ENCODE measurements at regions not wholly inside any gene's neighbourhood (a gene's known extent, or its start where the extent isn't known, plus 50 kb on each side); places are given as distances from the start of the nearest gene placed in this dataset.
"Not testable (repeated sequence)": the region's sequence is repeated elsewhere in the genome, so short reads cannot be mapped to it uniquely, and the experiment has no call there.

DNA sequence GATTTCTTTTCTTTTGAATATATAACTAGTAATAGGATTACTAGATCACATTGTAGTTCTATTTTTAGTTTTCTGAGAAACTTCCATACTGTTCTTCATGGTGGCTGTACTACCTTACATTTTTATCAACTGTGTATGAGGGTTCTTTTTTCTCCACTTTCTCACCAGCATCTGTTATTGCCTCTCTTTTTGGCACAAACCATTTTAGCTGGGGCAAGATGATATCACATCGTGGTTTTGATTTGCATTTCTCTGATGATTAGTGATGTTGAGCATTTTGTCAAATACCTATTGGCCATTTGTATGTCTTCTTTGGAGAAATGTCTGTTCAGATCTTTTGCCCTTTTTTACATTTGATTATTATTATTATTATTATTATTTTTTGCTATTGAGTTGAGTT lies 86.1 kb upstream of the TCF21 start:
- no peak for FAIRE-seq

DNA sequence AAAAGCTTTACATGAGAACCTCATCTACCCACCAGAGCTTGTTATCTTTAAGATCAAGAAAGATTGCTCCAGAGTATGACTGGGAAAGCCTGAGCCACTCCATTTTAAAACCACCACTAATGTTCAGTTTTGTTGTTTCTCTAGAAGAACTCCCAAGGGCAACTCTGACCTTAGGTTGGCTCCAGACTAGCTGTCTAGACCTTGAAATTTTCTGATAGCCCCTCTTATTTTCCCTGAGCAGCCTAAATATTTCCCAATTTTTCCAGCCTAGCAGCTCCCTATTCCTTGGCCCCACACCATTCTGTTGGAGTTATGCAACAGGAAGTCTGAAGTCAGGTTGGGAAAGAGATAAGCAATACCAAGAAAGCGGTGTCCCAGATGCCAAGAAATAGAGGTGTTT lies 84.6 kb upstream of the TCF21 start:
- no peak for FAIRE-seq

DNA sequence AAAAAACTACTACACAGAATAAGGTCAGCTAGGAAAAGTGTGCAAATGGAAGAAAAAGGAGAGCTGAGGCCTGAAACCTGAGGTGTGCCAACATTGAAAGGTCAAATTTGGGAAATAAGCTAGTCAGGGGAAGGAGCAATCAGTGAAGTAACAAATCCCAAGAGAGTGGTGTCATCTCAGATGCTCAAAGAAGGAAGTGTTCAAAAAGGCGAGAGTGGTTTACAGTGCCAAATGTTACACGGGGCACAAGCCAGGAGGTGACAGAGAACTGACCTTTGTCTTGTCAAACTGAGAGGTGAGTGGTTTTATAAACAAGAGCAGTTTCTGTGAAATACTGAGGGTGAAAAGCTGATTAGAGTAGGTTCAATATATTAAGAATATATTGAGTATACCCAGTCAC lies 83.0 kb upstream of the TCF21 start:
- no peak for FAIRE-seq

DNA sequence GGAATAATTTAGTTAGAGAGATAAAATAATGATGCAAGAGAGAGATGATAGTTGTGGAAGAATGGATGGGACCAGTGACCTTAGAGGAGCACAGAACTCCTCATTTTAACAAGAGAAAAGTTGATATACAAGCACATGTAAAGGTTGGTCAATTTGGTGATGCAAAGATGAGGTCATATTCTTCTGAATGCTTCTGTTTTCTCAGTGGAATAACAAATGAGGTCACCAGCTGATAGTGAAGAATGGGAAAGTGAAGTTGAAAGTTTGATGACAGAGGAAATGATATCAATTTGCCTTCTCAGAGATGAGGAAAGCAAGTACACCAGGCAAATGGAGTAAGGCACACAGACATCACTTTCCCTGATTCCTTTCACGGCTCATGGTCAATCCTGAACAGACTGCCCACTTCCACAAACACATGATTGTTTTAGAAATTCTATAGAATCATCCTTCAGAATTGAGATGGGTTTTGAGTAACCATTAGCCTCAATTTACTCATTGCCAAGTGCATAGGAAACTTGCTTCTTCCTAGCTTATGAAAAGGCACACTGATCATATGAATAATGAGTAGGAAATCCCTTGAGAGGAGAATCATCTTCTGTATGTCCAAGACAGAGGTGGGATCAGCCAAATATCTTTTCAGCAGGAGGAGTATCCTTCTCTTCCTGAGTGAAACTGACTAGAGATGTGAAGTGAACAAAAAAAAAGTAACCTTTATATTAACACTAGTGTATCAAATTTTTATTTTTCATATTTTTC lies 82.4 kb upstream of the TCF21 start:
- no peak for FAIRE-seq

DNA sequence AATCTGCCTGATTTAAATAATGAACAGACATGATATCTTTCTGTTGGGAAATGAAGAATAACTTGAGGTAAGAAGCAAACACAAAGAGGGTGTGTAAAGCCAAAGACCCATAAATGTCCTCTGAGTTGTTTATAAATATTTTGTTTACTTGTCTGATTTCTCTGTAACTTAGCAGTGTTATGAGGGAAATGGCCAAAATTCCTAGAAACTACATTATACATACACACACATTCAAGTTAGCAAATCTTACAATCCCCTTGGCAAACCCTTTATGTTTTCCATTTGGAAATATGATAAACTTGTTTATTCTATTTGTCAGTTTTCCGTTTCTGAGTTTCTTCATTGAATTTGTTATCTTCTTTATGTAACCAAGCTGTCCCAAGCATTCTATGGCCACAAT lies 81.4 kb upstream of the TCF21 start:
- FAIRE-seq: no peak

DNA sequence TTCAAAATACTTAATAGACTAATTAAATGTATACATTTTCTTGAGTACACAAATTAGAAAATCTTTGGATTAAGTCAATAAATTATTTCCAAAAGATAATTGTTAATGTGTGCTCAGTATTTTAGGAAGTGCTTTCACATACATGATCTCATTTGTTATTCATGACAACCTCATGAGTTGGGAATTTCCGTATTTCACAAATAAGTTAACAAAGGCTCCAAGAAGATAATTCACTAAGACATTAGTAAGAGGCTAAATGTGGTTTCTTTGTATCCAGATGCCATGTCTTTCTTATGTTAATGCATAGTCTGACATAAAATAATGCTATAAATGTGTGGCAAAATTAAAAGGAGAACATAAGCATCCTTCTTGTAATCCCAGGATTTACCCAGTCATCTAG lies 79.5 kb upstream of the TCF21 start:
- FAIRE-seq: no peak

DNA sequence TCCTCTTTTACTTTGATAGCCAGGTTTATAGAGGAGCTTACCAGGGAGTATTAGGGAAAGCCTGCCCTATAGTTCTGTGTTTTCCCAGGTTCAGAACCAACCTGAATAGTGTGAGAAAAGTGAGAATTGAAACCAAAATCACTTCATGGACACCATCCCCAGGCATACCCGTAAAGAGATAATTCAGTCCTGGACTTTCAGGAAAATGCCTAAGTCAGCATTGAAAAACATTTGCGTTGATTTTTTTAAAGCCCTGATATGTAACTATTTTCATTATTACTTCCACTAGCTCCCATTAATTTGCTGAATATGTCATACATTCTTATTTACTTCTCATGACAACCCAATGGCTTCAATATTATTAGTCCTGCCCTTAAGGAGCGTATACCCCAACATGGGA lies 77.4 kb upstream of the TCF21 start:
- no peak for FAIRE-seq

DNA sequence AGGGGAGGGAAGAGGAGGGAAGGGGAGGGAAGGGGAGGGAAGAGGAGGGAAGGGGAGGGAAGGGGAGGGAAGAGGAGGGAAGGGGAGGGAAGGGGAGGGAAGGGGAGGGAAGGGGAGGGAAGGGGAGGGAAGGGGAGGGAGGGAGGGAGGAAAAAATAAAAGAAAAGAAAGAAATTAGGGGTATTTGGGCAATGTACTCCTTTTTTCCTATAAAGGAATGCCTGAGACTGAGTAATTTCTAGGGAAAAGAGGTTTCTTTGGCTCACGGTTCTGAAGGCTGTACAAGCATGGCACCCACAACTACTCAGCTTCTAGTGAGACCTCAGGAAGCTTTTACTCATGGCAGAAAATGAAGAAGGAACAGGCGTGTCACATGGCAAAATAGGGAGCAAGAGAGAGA lies 76.5 kb upstream of the TCF21 start:
- not testable (repeated sequence) for FAIRE-seq

DNA sequence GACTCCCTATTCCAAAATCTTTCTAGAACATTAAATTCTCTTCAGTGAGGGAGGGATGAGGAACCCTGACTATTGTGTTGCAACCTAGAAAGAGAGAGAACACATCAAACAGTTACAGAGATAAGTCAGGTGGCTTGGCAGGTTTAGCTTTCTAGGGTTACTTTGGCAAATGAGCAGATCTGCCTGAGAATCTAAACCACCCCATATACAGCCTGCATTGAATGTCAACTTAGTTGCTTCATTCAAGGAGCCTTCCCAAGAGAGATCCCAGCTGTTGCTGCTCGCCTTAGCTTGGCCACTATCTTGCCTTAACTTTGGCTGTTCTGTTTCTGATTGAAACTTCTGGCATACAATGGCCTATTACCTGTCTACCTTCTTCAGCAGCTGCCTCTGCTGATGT lies 74.7 kb upstream of the TCF21 start:
- FAIRE-seq: no peak

DNA sequence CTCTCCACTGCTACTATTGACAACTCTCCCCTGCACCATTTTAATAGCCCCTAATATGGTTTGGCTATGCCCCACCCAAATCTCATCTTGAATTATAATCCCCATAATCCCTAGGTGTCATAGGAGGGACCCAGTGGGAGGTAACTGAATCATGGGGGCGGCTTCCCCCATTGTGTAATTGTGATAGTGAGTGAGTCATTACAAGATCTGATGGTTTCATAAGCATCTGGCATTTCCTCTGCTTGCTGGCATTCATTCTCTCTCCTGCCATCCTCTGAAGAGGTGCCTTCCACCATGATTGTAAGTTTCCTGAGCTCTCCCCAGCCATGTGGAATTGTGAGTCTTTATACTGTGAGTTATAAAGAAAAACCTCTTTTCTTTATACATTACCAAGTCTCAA lies 74.1 kb upstream of the TCF21 start:
- no peak for FAIRE-seq

DNA sequence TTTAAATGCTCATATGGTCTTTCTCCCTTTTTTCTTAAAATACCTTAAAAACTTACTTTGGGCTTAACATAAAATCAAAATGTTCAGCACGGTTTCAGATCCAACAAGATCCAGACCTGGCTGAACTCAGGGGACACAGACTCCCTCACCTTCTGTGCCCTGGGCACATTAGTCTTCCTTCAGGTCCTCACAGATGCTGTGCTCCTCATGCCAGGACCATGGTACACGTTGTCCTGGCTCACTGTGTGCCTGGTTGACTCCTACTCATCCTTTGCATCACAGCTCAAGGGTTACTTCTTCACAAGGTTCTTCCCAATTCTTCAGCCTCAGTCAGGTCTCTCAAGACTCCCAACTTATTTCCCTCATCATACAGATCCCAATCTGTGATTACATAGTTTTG lies 73.6 kb upstream of the TCF21 start:
- FAIRE-seq: no peak

DNA sequence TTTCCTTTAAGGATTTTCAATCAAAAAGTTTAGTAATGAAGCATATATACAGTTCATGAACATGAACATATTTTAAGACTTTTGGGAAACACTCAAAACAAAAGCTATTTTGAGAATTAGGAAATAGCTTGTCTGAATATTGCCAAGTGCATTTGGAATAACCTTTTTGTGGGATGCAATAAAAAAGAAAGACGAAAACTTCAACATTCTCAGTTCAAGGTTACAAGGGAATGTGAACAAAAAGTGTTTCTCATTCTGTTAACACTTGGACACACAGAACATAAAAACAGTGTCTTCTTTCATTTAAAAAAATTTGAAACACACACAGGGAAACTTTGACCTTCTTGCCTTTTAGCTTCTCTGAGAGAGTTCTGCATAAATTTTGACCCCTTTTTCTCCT lies 72.7 kb upstream of the TCF21 start:
- FAIRE-seq: no peak

DNA sequence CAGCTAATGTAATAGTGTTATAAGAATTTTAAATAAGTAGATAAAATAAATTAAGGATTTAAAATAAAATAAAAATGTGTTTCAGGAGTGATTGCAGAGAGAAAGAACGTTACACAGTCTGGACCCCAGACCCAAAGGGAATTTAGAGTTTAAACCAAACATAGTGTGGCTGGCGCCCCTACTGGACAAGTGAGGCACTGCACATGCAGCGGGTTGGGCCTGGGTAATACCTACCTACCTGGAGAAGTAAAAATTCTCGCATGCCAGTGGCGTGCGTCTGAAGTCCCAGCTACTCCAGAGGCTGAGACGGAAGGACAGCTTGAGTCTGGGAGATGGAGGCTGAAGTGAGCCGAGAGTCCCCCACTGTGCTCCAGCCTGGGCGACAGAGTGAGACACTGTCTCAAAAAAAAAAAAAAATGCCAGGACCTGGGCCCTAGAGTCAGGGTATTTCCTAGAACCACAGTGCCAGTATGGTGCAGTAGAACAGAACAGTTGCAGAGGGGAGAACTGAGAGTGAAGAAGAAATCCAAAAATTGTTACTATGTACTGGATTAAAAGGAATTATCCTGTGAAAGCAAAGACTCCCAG lies 71.4 kb upstream of the TCF21 start:
- FAIRE-seq: no peak

DNA sequence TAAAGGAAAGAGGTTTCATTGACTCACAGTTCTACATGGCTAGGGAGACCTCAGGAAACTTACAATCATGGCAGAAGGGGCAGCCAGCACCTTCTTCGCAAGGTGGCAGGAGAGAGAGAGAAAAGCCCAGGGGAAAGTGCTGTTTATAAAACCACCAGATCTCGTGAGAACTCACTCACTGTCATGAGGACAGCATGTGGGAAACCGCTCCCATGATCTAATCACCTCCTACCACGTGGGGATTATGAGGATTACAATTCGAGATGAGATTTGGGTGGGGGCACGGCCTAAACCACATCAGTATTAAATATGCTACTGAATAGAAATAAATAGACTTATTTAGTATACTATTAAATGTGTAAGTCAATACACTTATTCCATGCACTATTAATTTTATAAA lies 70.6 kb upstream of the TCF21 start:
- FAIRE-seq: no peak

DNA sequence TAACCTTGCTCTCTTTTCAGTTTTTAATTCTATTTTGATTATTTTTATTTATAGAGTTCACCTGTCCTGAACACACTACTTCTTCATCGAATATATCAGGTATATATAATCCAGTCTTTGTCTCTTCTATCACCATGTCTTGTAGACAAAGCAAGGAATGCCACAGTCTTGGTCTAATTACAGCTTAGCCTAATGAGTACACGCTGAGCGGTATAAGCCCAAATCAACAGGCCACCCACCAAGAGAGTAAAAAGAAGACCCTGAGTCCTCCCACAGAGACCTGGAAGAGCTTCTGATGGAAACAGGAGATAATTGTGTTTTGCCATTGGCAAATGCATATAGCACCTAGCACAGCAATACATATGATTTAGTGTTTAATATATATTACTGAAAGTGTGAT lies 68.7 kb upstream of the TCF21 start:
- FAIRE-seq: no peak

DNA sequence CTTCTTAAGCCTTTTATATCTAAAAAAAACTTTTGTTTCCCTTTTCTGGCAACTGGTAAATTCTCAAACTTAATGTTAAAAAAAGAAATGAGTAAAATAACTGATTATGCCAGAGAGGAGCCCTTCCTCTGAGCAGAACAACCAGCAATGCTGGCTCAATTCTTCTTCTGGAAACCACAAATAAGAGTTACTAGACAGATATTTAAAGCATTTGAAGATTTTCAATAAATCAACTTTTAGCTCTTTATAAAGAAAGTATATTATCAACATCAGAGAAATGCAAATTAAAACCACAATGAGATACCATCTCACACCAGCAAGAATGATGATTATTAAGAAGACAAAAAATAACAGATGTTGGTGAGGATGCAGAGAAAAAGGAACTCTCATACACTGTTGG lies 61.1 kb upstream of the TCF21 start:
- FAIRE-seq: no peak

DNA sequence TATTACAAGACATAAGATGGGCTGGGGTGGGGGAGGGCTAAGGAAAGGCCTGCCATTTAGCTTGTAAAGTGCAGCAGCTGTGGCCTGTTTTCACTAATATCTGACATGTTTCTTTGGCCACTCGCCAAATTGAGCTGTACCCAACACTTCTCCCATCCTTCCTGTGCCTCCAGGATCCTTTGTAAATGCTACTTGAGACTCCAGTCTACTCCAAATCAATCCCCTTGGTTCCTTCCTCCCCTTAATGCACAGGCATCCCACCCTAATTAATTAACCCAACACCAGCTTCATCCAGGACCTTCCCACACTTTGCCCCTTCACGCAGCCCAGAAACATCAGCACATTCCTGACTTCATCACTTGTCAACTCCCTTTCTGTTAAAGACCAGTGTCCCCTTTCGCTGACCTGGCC lies 55.0 kb upstream of the TCF21 start:
- FAIRE-seq: no peak

DNA sequence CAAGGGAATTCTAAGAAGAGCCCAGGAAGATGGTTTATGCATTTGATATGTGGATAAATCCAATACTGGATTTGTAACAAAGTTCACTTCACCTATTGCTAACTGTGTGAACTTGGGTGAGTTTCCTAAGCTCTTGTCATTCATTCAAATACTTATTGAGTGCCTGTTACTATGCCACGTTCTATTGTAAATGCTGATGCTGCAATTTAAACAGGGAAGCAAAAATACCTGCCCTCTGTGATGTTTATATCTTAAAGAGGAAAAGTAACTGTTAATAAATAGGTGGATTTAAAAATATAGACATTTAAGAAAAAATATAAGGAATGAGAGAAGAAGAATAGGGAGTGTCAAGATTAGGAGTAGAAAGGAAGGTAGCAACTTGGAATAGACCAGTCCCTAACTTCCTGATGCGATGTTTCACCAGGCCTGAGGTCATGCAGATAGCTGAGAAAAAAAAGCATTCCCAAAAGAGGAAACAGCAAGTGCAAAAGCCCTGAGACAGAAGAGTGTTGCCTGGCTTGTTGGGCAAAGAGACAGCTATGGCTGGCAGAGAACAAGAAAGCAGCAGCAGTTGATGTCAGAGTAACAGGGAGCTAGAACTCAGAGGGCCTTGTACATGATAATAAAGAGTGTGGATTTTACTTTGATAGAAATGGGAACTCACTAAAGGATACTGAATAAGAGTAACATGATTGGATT lies 54.3 kb upstream of the TCF21 start:
- no peak for FAIRE-seq

DNA sequence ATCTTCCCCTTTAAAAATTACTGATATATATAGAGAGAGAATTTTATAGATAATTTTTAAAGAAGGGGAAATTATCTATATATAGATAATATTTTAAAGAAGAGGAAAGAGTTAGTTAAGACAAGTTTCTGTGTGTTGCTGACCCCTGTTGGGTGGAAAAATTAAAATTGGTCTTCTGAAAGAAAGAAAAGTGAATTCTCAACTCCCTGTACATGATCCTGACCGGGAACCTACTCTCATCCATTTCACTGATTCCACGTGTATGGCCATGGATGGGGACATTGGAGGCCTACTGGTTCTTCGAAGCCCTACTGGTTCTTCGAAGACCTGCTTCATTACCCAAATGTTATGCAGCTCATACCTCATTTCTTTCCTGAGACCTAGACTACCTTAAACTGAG lies 53.0 kb upstream of the TCF21 start:
- FAIRE-seq: peak; percentile 13

DNA sequence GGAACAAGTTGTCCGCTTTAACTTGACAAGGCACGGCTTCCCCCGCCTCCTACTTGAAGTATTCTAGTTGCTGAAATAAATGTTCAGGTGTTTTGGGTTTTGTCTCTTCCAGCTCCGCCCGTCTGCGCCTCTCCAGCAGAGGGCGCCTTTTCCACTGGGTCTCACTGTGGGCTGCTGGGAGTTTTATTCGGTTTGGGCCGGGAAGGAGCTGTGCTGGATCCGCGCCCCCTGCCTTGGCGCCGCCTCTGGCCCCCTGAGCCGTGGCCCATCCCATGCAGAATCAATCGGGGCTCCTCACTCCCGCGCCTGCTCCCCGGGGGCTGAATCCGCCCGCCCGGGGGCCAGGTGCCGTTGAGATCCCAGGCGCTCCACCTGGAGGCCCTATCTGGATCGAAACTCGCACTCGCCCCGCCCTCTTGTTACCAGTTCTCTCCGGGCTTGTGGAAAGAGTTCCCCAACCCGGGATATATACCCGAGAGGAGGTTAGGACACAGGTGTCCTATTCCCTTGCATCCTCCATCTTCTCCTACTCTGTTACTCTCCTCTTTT lies 51.0 kb upstream of the TCF21 start:
- FAIRE-seq: no peak

All from G401.6 (cell line).